ENCODE measurements at regions not wholly inside any gene's neighbourhood (a gene's known extent, or its start where the extent isn't known, plus 50 kb on each side); places are given as distances from the start of the nearest gene placed in this dataset.

DNA sequence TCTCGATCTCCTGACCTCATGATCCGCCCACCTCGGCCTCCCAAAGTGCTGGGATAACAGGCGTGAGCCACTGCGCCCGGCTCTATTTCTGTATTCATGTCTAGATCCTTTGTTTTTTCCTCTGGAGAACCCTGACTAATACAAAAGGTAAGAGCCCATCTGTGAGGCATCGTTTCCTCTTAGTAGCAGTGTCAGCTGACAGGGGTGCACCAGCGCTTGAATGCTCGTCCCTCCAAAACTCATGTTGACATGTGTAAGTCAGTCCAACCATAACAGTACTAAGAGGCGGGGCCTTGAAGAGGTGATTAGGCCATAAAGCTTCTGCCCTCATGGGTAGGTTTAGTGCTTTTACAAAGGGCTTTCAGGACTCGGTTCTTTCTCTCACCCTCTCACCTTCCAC lies 470.1 kb upstream of the B3GAT1 start:
- ATAC-seq (replicated peaks), result no peak
- H3K36me3 Mint-ChIP-seq (ENCODE audit: low read depth), result no peaks in the 10 kb centered on the region
- H3K27me3 Mint-ChIP-seq, result peaks cover 29% of the 10 kb centered on the region
- no peaks in the 10 kb centered on the region for H3K9me3 Mint-ChIP-seq
- no peak overlapping the region for H3K4me3 Mint-ChIP-seq
- H3K27ac Mint-ChIP-seq, result no peak overlapping the region
- no peaks in the 10 kb centered on the region for H3K4me1 Mint-ChIP-seq

DNA sequence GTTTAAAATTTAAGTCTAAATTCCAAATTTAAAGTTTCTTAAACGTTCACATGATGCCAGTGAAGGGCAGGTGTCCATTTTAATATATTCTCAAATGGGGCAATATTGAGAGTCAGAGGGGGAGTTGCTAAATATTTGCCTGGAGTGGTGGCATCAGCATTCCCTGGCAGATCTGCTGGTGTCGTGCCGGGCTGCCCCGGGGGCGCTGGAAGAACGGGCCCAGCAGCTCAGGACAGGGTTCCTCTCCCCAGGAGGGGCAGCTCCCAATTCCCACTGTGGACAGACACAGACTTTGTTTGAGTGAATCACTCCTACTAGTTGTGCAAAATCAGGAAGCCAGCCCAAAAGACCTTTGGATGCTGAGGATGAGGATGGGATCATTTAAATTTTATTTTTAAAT lies 468.7 kb upstream of the B3GAT1 start:
- H3K4me1 Mint-ChIP-seq, result no peaks in the 10 kb centered on the region
- no peak overlapping the region for H3K27ac Mint-ChIP-seq
- ATAC-seq (replicated peaks), result no peak

DNA sequence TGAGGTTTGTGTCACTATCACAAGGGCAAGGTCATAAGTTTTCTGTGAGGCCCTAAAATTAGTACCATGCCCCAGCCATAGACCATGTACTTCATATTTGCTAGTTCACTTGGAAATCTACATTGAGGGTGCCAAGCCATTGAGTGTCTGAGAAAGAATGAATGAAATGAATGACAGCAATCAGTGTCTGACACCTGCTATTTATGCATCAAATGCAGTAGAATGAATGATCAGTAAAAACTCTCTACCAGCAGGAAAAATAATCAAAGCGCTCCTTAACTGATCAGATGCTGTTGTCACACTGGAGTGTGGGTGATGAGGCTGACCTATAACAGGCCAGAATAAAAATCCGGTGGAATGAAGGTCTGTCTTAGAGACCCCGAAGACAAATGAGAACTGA lies 467.9 kb upstream of the B3GAT1 start:
- no peaks in the 10 kb centered on the region for H3K4me1 Mint-ChIP-seq
- no peak overlapping the region for H3K4me3 Mint-ChIP-seq
- no peak overlapping the region for H3K27ac Mint-ChIP-seq
- H3K27me3 Mint-ChIP-seq, result peaks cover 26% of the 10 kb centered on the region
- H3K36me3 Mint-ChIP-seq (ENCODE audit: low read depth), result no peaks in the 10 kb centered on the region
- no peak for ATAC-seq (replicated peaks)
- no peaks in the 10 kb centered on the region for H3K9me3 Mint-ChIP-seq

More for the DNA sequence above, 468.7 kb upstream of the B3GAT1 start:
- H3K27me3 Mint-ChIP-seq, result peaks cover 32% of the 10 kb centered on the region
- H3K9me3 Mint-ChIP-seq, result no peaks in the 10 kb centered on the region
- no peak overlapping the region for H3K4me3 Mint-ChIP-seq
- no peaks in the 10 kb centered on the region for H3K36me3 Mint-ChIP-seq (ENCODE audit: low read depth)

DNA sequence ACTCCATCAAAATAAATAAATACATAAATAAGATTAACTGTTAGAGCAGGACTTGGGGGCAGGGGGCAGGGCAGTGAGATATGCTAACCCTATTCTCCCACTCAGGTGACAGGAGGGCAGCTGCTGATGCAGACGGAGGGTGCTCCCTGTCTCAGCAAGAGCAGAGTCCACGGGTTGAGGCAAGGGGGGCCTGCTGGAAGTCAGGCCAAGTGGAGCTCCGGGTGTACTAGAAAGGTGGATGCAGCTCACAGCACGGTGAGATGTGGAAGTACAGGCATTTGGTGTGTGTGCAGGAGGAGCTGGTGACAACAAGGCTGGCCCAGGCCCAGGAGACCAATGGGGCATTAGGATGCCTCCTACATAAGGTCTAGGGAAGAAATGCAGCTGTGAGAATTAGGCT lies 467.3 kb upstream of the B3GAT1 start:
- no peak overlapping the region for H3K4me3 Mint-ChIP-seq
- H3K4me1 Mint-ChIP-seq, result no peaks in the 10 kb centered on the region
- no peaks in the 10 kb centered on the region for H3K9me3 Mint-ChIP-seq
- ATAC-seq (replicated peaks), result no peak
- peaks cover 26% of the 10 kb centered on the region for H3K27me3 Mint-ChIP-seq
- no peaks in the 10 kb centered on the region for H3K36me3 Mint-ChIP-seq (ENCODE audit: low read depth)
- H3K27ac Mint-ChIP-seq, result no peak overlapping the region

DNA sequence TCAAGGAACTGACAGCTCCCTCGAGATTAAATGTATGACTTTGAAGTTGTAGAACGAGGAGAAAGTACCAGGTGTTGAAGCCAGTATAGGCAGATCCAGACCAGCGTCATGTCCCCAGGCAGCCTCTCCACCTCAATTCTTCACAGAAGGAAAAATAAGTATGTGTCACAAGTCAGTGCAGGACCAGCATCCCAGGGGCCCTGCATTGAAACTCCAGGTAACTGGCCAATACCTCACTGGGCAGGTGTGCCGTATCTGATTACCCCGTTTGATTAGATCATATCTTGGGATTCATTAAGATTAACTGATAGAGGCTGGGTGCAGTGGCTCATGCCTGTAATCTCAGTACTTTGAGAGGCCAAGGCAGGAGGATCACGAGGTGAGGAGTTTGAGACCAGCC lies 466.7 kb upstream of the B3GAT1 start:
- Mint-ChIP-seq H3K4me3 (no peak overlapping the region), H3K9me3 (no peaks in the 10 kb centered on the region), H3K27me3 (peaks cover 22% of the 10 kb centered on the region), H3K27ac (no peak overlapping the region), H3K36me3 (ENCODE audit: low read depth) (no peaks in the 10 kb centered on the region), H3K4me1 (no peaks in the 10 kb centered on the region)
- ATAC-seq (replicated peaks), result no peak

DNA sequence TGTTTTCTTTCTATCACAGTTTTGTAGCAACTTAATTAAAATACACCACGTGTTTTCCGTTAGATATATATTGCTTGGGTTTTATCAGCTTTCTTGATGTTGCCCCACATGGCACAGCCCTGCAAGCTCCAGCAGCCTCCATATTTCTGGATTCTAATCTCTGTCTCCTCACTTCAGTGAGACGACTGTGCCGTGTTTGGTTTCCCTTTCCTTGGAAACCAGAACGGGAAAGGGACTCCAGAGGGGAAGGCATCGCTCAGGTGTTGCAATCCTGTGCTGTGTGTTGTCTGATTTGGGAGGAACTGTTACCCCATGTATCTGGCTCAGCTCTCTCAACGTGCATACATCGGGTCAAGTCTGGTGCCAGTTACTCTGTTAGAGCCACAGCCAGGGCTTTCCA lies 464.2 kb upstream of the B3GAT1 start:
- Mint-ChIP-seq H3K4me3 (no peak overlapping the region), H3K27ac (no peak overlapping the region), H3K36me3 (ENCODE audit: low read depth) (no peaks in the 10 kb centered on the region), H3K27me3 (peaks cover 22% of the 10 kb centered on the region), H3K9me3 (no peaks in the 10 kb centered on the region), H3K4me1 (no peaks in the 10 kb centered on the region)
- no peak for ATAC-seq (replicated peaks)

DNA sequence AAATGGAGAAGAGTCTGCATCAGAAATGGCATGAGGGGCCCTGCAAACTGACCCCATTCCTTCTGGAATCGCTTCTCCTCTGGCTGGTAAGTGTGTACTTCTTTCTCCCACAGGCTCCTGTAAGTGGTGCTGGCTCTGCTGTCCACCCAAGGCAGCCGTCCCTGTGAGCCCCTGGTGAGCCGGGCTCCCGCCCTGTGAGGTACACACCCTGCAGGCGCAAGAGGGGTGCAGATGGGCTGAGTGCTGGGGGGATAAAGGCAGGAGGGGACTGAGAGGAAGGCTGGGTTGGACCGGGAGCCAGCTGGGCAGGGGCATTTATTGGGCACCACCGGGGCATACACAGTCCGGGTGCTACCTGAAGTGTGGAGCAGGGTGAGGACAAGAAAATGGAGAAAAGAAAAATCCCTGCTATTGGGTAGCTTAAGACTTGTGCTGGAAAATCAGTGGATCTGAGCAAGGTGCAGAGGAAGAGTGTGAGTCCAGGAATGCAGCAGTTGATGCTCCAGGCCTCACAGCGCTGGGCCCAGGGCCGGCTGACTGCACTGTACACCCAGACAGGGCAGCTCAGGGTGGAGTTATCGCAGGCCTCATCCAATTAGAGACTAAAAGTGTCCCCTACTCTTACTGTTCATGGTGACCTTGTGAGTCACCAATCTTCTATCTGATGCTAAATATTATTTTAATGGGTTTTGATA lies 455.1 kb upstream of the B3GAT1 start:
- ATAC-seq (replicated peaks), result no peak
- no peak overlapping the region for H3K27ac Mint-ChIP-seq
- no peak overlapping the region for H3K4me3 Mint-ChIP-seq
- H3K9me3 Mint-ChIP-seq, result no peaks in the 10 kb centered on the region
- peaks cover 3% of the 10 kb centered on the region for H3K27me3 Mint-ChIP-seq
- no peaks in the 10 kb centered on the region for H3K36me3 Mint-ChIP-seq (ENCODE audit: low read depth)
- H3K4me1 Mint-ChIP-seq, result no peaks in the 10 kb centered on the region

DNA sequence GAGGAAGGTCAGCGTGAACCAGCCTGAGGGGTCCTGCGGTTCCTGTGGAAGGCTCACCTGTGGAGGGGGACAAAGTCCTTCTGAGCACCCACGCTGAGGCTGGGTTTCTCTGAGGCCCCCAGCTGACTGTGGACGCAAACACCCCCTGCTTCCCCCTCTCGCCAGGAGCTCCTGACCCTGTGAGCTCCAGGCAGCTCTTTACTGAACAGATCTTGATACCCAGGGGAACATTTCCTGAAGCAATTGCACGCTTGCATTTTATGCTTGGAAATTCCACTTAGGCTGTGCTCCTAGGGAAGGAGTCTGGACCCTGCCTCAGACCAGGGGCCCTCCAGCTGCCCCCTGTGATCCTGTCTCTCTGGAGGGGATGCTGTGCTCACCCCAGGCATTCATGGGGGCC lies 454.2 kb upstream of the B3GAT1 start:
- Mint-ChIP-seq H3K27ac (no peak overlapping the region), H3K9me3 (no peaks in the 10 kb centered on the region), H3K4me1 (no peaks in the 10 kb centered on the region), H3K36me3 (ENCODE audit: low read depth) (no peaks in the 10 kb centered on the region), H3K27me3 (peaks cover 5% of the 10 kb centered on the region), H3K4me3 (no peak overlapping the region)
- no peak for ATAC-seq (replicated peaks)

DNA sequence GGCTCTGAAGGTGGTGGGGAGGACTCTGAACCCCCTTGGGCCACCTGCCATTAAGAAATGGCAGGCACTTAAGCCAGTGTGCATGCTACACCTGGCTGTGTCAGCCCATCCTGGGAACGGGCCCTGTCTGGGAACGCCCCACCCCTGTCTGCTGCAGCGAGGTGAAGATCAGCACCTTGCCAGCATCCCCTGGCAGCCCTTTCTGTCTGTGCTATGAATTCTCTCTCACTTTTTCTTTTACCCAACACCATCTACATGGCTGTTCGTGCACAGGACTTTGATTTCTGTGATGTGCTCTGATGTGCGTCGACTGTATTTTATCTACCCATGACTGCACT lies 452.9 kb upstream of the B3GAT1 start:
- no peak overlapping the region for H3K4me3 Mint-ChIP-seq
- peaks cover 12% of the 10 kb centered on the region for H3K27me3 Mint-ChIP-seq
- no peaks in the 10 kb centered on the region for H3K4me1 Mint-ChIP-seq
- no peak overlapping the region for H3K27ac Mint-ChIP-seq
- H3K9me3 Mint-ChIP-seq, result no peaks in the 10 kb centered on the region
- H3K36me3 Mint-ChIP-seq (ENCODE audit: low read depth), result no peaks in the 10 kb centered on the region
- ATAC-seq (replicated peaks), result no peak

DNA sequence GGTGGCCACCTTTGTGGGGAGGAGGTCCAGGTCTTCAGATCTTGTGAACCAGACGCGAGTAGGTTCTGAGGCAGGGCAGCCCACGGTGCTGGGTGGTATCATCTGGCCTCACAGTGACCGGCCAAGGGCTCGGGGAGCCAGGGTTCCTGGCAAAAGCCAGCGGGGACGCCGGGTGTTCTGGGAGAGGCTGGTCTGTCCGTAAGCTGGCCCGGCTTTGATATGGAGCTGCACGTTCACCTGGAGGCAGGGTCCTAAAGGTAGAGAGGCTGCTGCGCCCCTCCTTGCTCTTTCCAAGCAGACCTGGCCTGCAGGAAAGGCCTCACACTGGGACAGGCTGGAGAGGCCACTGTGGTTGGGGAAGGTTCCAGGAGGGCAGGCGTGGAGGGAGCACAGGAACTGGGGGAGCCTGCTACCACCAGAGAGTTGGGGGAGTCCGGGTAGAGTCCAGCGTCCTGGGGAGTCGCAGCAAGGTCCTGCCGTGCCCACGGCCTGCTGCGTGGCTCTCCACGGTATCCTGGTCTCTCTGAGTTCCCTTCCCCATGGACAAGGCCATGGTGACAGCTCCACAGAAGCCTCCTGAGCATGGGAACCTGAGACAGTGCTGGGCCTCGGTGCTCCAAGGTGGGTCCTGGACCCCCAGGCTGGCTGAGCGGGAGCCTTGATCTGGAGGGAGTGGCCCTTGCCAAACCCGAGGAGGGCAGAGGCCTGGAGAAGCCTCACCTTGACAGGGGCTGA lies 452.4 kb upstream of the B3GAT1 start:
- Mint-ChIP-seq H3K27ac (no peak overlapping the region), H3K4me1 (no peaks in the 10 kb centered on the region), H3K36me3 (ENCODE audit: low read depth) (no peaks in the 10 kb centered on the region), H3K4me3 (no peak overlapping the region), H3K27me3 (peaks cover 13% of the 10 kb centered on the region), H3K9me3 (no peaks in the 10 kb centered on the region)
- no peak for ATAC-seq (replicated peaks)

DNA sequence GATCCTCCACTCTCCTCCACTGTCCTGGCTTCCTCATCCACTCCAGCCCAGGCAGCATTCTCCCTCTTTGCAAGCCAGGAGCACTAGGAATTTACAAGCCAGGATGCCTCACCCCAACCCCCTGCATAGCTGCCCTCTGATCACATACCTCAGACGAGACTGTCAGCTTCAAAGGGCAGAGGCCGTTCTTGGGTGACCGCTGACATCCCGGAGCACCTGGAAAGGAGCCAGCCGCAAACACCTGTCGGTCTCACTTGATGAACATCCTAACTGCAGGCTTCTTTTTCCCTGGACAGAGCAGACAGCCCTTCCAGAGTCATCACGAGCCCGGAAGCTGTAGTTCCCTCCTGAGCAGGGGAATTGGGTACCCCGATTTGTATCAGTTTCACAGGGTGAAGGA lies 451.3 kb upstream of the B3GAT1 start:
- ATAC-seq (replicated peaks), result no peak
- no peaks in the 10 kb centered on the region for H3K36me3 Mint-ChIP-seq (ENCODE audit: low read depth)
- no peaks in the 10 kb centered on the region for H3K4me1 Mint-ChIP-seq
- H3K27me3 Mint-ChIP-seq, result peaks cover 19% of the 10 kb centered on the region
- H3K4me3 Mint-ChIP-seq, result no peak overlapping the region
- no peaks in the 10 kb centered on the region for H3K9me3 Mint-ChIP-seq
- no peak overlapping the region for H3K27ac Mint-ChIP-seq

DNA sequence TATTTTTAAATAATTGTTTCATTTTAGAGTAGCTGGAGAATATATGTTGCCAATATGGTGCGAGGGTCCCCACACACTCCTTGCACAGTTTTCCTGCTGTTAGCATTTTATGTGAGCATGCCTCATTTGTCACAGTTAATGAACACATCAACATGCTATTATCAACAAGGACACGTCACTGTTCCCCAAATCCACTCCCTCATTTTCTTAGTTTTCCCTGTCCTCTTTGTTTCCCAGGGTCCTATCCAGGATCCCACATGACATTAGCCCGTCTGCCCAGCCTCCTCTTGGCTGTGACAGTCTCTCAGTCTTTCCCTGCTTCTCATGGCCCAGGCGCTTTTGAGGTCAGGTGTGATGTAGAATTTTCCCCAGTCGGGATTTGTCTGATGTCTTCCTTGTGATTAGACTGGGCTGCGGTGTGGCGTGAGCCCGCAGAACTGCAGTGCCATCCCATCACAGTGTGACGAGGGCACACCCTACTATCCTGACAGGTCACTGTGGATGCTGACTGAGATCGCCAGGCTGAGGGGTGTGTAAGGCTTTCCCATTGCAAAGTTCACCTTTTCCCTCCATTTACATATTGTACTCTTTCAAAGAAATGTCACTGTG lies 450.6 kb upstream of the B3GAT1 start:
- H3K27ac Mint-ChIP-seq, result no peak overlapping the region
- no peaks in the 10 kb centered on the region for H3K9me3 Mint-ChIP-seq
- peaks cover 19% of the 10 kb centered on the region for H3K27me3 Mint-ChIP-seq
- H3K4me3 Mint-ChIP-seq, result no peak overlapping the region
- ATAC-seq (replicated peaks), result no peak
- H3K36me3 Mint-ChIP-seq (ENCODE audit: low read depth), result no peaks in the 10 kb centered on the region
- H3K4me1 Mint-ChIP-seq, result no peaks in the 10 kb centered on the region

DNA sequence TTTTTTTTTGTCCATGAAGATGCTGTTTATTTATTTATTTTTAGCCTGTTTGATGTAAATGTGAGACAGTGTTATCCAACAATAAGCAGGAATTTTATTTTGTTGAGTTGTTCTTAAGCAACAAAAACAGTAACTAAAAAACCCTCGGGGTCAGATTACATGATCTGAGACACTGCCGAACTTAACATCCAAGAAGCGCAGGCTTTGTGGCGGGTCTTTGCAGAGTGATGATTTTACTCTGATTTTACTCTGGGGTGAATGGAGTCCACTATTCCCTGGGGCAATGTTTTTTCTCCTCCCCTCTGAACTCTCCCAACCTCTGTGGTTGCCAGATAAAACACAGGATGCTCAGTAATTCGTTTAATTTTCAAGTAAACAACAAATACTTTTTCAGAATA lies 450.1 kb upstream of the B3GAT1 start:
- H3K27me3 Mint-ChIP-seq, result peaks cover 19% of the 10 kb centered on the region
- H3K4me1 Mint-ChIP-seq, result no peaks in the 10 kb centered on the region
- no peak overlapping the region for H3K4me3 Mint-ChIP-seq
- H3K27ac Mint-ChIP-seq, result no peak overlapping the region
- H3K9me3 Mint-ChIP-seq, result no peaks in the 10 kb centered on the region
- H3K36me3 Mint-ChIP-seq (ENCODE audit: low read depth), result no peaks in the 10 kb centered on the region
- ATAC-seq (replicated peaks), result no peak

DNA sequence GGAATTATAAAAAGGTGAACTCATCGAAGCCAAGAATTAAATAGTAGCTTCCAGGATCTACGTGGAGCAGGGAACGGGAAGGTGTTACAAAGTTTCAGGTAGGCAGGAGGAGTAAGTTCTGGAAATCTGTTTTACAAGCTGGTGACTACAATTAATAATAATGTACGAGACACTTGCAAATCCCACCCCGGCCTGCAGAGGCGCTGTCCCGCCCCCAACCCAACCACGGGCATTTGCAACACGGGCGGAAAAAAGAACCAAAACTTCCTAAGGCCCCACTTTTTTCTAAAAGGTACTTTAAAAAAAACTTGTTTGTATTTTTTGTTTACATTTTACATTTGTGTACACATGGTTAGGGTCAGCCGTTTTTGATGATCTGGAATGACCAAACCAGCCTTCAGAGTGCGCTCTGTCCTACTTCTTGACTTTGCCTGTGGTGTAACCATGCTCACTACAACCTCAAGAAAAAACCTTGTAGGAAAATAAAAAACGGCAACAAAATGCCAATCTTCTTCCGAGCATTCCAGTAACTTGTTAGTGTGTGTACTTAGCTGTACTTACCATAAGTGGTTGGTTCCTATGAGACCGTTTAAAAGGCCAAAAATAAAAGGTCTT lies 449.6 kb upstream of the B3GAT1 start:
- H3K36me3 Mint-ChIP-seq (ENCODE audit: low read depth), result no peaks in the 10 kb centered on the region
- no peak for ATAC-seq (replicated peaks)
- peaks cover 19% of the 10 kb centered on the region for H3K27me3 Mint-ChIP-seq
- no peaks in the 10 kb centered on the region for H3K4me1 Mint-ChIP-seq
- H3K27ac Mint-ChIP-seq, result no peak overlapping the region
- no peak overlapping the region for H3K4me3 Mint-ChIP-seq
- no peaks in the 10 kb centered on the region for H3K9me3 Mint-ChIP-seq
